ENCODE measurements at regions not wholly inside any gene's neighbourhood (a gene's known extent, or its start where the extent isn't known, plus 50 kb on each side); places are given as distances from the start of the nearest gene placed in this dataset.

- DNase-seq (ENCODE audit: low read depth in 2 of 2), result no peak
Observed at GRCh38 chr4:79472036-79472435, 64.0 kb upstream of the GK2 start.

GRCh38 chr4:79471309-79471708 is 63.3 kb upstream of the GK2 start:
- no peak for DNase-seq (ENCODE audit: low read depth in 2 of 2)

- peak in 1 of 2 donors; percentile 1 for DNase-seq (ENCODE audit: low read depth in 2 of 2)
Observed at GRCh38 chr4:79467246-79467932, 59.4 kb upstream of the GK2 start.

DNA sequence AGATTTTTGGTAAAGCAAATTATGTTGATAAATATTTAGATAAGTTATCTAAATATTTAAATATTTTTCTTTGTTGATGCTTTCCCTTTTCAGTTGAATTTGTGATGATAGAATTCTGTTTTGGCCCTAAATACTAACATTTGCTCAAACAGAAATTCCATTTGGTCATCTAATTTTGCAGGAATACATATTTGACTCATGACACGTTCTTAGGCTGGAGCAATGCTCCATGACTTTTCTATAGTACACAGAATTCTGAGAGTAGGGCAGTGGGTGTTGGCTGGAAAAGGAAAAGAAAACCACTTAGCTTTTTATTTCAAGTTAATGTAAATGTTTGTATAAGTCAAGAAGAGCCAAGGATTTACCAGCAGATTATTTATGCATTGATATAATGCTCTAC is 58.6 kb upstream of the GK2 start:
- no peak for DNase-seq (ENCODE audit: low read depth in 2 of 2)
